ENCODE measurements at regions not wholly inside any gene's neighbourhood (a gene's known extent, or its start where the extent isn't known, plus 50 kb on each side); places are given as distances from the start of the nearest gene placed in this dataset.

GRCh38 chr10:121088524-121088923 is 237.4 kb downstream of the WDR11 start:
- no peak for TF ChIP-seq CTCF (conservative IDR thresholded peaks at IDR 0.05; ENCODE audit: control insufficient read depth, insufficient read depth, low read depth, low read length)
- DNase-seq (ENCODE audit: low read depth): no peak
- H3K4me3 ChIP-seq (ENCODE audit: control insufficient read depth, low read depth, low read length): no peak overlapping the region

GRCh38 chr10:121089434-121089833 is 238.3 kb downstream of the WDR11 start:
- no peak for TF ChIP-seq CTCF (conservative IDR thresholded peaks at IDR 0.05; ENCODE audit: control insufficient read depth, insufficient read depth, low read depth, low read length)
- H3K4me3 ChIP-seq (ENCODE audit: control insufficient read depth, low read depth, low read length): no peak overlapping the region
- DNase-seq (ENCODE audit: low read depth): no peak

GRCh38 chr10:121091961-121092719 is 241.0 kb downstream of the WDR11 start:
- no peak overlapping the region for H3K4me3 ChIP-seq (ENCODE audit: control insufficient read depth, low read depth, low read length)
- no peak for DNase-seq (ENCODE audit: low read depth)
- no peak for TF ChIP-seq CTCF (conservative IDR thresholded peaks at IDR 0.05; ENCODE audit: control insufficient read depth, insufficient read depth, low read depth, low read length)

GRCh38 chr10:121092720-121093095 is 241.5 kb downstream of the WDR11 start:
- no peak for TF ChIP-seq CTCF (conservative IDR thresholded peaks at IDR 0.05; ENCODE audit: control insufficient read depth, insufficient read depth, low read depth, low read length)
- no peak overlapping the region for H3K4me3 ChIP-seq (ENCODE audit: control insufficient read depth, low read depth, low read length)
- no peak for DNase-seq (ENCODE audit: low read depth)

GRCh38 chr10:121096617-121097431 is 245.7 kb downstream of the WDR11 start:
- no peak for TF ChIP-seq CTCF (conservative IDR thresholded peaks at IDR 0.05; ENCODE audit: control insufficient read depth, insufficient read depth, low read depth, low read length)
- peak; percentile 45 for DNase-seq (ENCODE audit: low read depth)
- no peak overlapping the region for H3K4me3 ChIP-seq (ENCODE audit: control insufficient read depth, low read depth, low read length)

- no peak overlapping the region for H3K4me3 ChIP-seq (ENCODE audit: control insufficient read depth, low read depth, low read length)
- no peak for TF ChIP-seq CTCF (conservative IDR thresholded peaks at IDR 0.05; ENCODE audit: control insufficient read depth, insufficient read depth, low read depth, low read length)
- no peak for DNase-seq (ENCODE audit: low read depth)
Observed at GRCh38 chr10:121098211-121098610, 247.0 kb downstream of the WDR11 start.
